Activated CD4-positive, alpha-beta T cell treated with anti-CD3 and anti-CD28 coated beads, Interleukin-2, Interleukin-6, amounts not matched to agents 100 ng/mL and 50 ng/mL, durations not matched to agents 16 hours and 8 hours (primary cell): ENCODE measurements at regions not wholly inside any gene's neighbourhood (a gene's known extent, or its start where the extent isn't known, plus 50 kb on each side); places are given as distances from the start of the nearest gene placed in this dataset.
"Not testable (repeated sequence)": the region's sequence is repeated elsewhere in the genome, so short reads cannot be mapped to it uniquely, and the experiment has no call there.

Source experiments
- DNase-seq: peaks from one replicate; pipeline ENCODE4 v3.0.0-alpha.2; 2020

GRCh38 chr4:45345558-45345957 lies 619.2 kb upstream of the GNPDA2 start:
- no peak for DNase-seq

GRCh38 chr4:45331802-45332201 lies 605.4 kb upstream of the GNPDA2 start:
- DNase-seq: no peak

- DNase-seq: no peak
Observed at GRCh38 chr4:45327544-45327943, 601.2 kb upstream of the GNPDA2 start.

GRCh38 chr4:45324455-45325417 lies 598.4 kb upstream of the GNPDA2 start:
- DNase-seq: no peak

- DNase-seq: no peak
Observed at GRCh38 chr4:45323453-45324058, 597.2 kb upstream of the GNPDA2 start.

- no peak for DNase-seq
Observed at GRCh38 chr4:45317739-45318138, 591.4 kb upstream of the GNPDA2 start.

GRCh38 chr4:45317276-45317675 lies 590.9 kb upstream of the GNPDA2 start:
- DNase-seq: no peak

- DNase-seq: no peak
Observed at GRCh38 chr4:45316257-45316656, 589.9 kb upstream of the GNPDA2 start.

GRCh38 chr4:45302828-45303227 lies 576.5 kb upstream of the GNPDA2 start:
- no peak for DNase-seq

- DNase-seq: no peak
Observed at GRCh38 chr4:45294464-45294863, 568.1 kb upstream of the GNPDA2 start.

GRCh38 chr4:45293335-45293734 lies 567.0 kb upstream of the GNPDA2 start:
- no peak for DNase-seq

- no peak for DNase-seq
Observed at GRCh38 chr4:45292844-45293243, 566.5 kb upstream of the GNPDA2 start.

GRCh38 chr4:45284400-45285085 lies 558.2 kb upstream of the GNPDA2 start:
- no peak for DNase-seq

GRCh38 chr4:45283352-45283751 lies 557.0 kb upstream of the GNPDA2 start:
- no peak for DNase-seq

GRCh38 chr4:45280121-45280520 lies 553.8 kb upstream of the GNPDA2 start:
- DNase-seq: no peak

GRCh38 chr4:45275862-45276261 lies 549.5 kb upstream of the GNPDA2 start:
- DNase-seq: no peak

GRCh38 chr4:45248106-45248505 lies 521.8 kb upstream of the GNPDA2 start:
- not testable (repeated sequence) for DNase-seq

- no peak for DNase-seq
Observed at GRCh38 chr4:45241976-45242375, 515.6 kb upstream of the GNPDA2 start.

GRCh38 chr4:45229206-45229605 lies 502.9 kb upstream of the GNPDA2 start:
- DNase-seq: no peak

GRCh38 chr4:45215976-45216542 lies 489.7 kb upstream of the GNPDA2 start:
- DNase-seq: no peak

GRCh38 chr4:45208476-45208875 lies 482.1 kb upstream of the GNPDA2 start:
- DNase-seq: not testable (repeated sequence)

GRCh38 chr4:45207864-45208331 lies 481.5 kb upstream of the GNPDA2 start:
- not testable (repeated sequence) for DNase-seq

GRCh38 chr4:45207241-45207863 lies 481.0 kb upstream of the GNPDA2 start:
- not testable (repeated sequence) for DNase-seq
